Fibroblast of skin of right biceps (primary cell): ENCODE measurements at regions not wholly inside any gene's neighbourhood (a gene's known extent, or its start where the extent isn't known, plus 50 kb on each side); places are given as distances from the start of the nearest gene placed in this dataset.

ENCODE experiments used
- DNase-seq: peaks from one replicate; pipeline ENCODE4 v3.0.0-alpha.2; 2013

- no peak for DNase-seq
These were observed 139.2 kb downstream of the LINC00632 start for GRCh38 chrX:140848800-140849199.

DNA sequence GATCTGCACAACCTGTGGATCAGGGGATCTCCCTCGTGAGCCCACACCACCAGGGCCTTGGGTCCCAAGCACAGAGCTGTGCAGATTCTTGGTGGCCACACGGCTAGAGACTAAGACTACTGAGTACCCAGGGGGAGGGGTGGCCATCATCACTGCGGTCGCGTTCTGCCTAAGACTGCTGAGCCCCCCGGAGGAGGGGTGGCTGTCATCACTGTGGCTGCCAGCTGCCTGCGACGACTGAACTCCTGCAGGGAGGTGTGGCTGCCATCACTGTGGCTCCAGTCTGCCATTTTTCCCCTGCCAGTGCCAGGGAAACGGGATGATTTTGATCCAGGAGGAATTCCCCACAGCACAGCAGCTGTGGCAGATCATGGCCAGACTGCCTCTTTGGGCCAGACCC is 141.7 kb upstream of the SPANXB1 start:
- DNase-seq, result no peak

DNA sequence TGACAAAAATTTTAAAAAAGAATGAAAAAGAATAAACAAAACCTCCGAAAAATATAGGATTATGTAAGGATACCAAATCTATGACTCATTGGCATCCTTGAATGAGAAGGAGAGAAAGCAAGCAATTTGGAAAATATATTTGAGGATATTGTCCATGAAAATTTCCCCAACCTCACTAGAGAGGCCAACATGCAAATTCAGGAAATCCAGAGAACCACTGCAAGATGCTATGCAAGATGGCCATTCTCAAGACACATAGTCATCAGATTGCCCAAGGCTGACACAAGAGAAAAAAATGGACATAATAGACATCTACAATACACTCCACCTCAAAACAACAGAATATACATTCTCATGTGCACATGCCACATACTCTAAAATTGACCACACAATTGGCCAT is 135.9 kb upstream of the SPANXB1 start:
- DNase-seq, result no peak

GRCh38 chrX:140912606-140913005 is 89.8 kb upstream of the SPANXB1 start:
- no peak for DNase-seq

- DNase-seq, result no peak
These were observed 88.4 kb upstream of the SPANXB1 start for GRCh38 chrX:140913802-140914501.

GRCh38 chrX:140916872-140917271 is 85.5 kb upstream of the SPANXB1 start:
- no peak for DNase-seq

DNA sequence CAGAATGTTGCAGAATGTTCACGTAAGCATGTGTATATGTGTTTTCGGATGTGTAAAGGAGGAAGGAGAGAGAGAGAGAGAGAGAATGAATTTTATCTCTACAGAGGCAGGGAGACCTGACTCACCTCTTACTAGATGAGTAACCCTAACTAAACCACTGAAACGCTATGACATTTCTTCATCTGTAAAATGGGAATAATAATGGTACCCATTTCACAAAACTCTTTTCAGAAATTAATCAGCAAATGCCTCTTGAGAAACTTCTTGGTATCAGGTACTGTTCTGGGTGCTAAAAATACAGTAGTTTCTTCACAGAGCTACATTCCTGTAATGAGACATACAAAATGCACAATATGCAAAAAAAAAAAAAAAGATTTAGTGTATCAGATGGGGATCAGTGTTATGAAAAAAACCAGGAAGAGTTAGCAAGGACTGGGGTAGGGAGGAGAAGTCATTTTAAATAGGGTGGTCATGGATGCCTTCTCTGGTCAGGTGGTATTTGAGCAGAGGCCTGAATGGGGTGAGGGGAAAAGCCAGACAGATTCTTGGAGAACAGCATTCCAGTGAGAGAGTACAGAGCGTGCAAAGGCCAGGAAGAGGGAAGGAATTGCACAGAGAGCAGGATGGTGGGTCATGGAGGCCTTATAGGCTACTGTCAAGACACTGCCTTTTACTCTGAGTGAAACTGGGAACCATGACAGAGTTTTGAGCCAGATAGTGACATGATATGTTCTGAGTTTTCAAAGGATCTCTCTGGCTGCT is 84.9 kb upstream of the SPANXB1 start:
- DNase-seq, result no peak

DNA sequence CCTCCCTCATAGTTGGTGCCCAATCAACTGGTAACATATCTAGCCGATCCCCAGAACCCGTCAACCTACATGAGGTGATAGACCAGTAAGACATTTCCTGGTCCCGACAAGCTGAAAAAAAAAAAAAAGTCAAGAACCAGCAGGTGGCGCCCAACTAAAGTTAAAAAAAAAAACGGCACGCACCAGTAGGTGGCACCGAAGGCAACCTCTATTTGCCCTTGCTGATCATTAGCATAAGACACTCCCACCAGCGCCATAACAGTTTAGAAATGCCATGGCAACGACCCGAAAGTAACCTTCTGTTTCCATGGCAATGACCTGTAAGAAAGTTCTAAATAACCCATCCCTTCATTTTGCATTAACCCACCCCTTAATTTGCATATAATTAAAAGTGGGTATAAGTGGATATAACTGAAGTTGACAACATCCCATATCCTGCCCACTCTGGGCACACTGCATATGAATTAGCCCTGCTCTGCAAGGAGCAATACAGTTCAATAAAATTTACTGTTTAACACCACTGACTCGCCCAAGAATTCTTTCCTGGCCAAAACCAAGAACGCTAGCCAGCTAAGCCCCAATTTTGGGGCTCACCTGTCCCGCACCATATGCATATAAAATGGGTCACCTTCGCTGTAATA is 83.9 kb upstream of the SPANXB1 start:
- peak; percentile 54 for DNase-seq

DNA sequence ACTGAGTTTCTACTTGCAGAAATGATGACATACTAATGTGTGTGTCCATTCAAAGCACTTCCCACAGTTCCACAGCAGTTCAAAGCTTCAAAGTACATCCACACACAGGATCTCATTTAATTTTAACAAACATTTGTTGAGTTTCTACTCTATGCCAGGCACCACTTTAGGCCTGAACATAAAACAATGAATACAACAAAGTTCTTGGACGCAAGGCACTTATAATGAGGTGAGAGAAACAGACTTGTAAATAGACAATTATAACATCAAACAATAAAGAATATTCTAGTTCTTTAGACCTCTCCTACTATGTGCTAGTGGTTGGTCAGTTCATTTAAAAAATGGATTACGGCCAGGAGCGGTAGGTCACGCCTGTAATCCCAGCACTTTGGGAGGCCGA is 82.0 kb upstream of the SPANXB1 start:
- DNase-seq, result no peak

DNA sequence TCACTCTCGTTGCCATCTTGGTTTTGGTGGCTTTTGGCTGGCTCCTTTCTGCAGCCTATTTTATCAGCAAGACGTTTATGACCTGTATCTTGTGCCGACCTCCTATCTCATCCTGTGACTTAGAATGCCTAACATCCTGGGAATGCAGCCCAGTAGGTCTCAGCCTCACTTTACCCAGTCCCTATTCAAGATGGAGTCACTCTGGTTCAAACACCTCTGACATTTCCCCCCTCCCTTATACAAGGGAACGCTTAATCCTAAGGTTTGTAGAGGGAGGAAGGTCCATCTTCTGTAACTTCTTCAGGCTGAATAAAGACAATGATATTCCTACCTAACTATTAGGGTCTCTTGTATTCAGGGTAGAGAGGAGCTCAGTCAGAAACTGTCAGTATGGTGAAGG is 79.3 kb upstream of the SPANXB1 start:
- no peak for DNase-seq

GRCh38 chrX:140928739-140929138 is 73.7 kb upstream of the SPANXB1 start:
- no peak for DNase-seq

DNA sequence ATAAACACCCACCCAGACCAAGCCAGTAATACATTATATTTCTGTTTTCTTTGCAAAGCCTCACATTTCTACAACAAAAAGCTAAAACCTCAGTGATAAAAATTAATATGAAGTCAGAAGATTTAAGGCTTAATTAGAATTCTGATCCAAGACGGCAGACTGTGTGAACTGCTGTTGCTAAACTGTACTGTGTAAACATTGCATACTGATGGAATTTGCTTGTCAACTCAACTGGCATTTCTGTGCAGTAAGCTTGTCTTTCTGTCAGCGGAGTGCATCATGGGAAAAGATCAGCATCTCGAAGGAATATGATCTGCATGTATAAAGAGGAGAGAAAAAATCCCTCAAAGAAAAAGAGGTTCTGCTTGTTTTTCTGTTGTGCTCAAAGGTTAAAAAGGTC is 69.4 kb upstream of the SPANXB1 start:
- no peak for DNase-seq

DNA sequence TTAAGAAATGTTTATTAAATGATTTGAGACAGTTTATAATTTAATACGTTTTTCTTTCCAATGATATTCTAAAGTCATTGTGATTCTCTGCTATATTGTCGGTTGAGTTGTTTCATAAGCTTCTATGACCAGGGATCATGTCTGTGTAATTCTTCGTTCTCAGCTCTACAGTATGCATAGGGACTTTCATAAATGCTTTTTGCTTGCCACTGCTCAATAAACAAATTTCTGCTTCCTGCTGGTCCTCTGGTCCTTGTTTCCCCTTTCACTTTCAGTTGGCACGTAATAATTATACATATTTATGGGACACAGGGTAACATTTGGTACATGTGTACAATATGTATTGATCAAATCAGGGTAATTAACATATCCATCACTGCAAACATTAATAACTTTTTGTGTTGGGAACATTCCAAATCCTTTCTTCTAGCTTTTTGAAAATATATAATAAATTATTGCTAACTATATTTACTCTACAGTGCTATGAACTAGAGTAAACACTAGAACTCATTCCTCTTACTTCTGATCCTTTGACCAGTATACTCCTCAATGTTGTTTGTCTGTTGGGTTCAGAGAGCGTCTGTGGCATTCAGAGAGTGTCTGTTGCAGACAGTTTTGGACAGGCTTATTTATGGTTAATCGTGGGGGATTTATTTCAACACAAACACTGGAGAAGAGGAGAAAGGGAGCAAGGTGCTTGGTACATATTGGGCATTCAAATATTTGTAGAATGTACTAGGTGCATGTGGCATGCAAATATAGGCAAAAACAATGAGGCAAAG is 68.3 kb upstream of the SPANXB1 start:
- DNase-seq, result no peak

GRCh38 chrX:140943513-140943912 is 58.9 kb upstream of the SPANXB1 start:
- no peak for DNase-seq

DNA sequence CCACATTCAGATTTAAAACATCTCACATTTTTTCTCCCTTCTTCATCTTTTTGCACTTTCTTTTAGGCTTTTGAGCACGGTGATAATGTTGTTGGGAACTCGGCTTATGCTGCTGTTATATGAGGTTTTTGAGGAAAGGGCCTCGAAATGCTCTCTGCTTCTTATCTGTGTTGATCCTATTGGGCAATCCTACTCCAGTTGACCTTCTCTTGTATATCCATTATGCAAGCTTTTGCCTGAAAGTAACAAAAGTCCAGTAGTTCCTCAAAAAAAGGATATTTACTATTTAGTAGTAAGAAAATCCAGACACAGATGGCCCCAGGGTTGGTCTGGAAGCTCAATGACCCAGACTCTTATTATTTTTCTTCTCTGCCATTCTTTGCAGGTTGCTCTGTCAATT is 57.7 kb upstream of the SPANXB1 start:
- no peak for DNase-seq

GRCh38 chrX:140948827-140949226 is 53.6 kb upstream of the SPANXB1 start:
- no peak for DNase-seq

DNA sequence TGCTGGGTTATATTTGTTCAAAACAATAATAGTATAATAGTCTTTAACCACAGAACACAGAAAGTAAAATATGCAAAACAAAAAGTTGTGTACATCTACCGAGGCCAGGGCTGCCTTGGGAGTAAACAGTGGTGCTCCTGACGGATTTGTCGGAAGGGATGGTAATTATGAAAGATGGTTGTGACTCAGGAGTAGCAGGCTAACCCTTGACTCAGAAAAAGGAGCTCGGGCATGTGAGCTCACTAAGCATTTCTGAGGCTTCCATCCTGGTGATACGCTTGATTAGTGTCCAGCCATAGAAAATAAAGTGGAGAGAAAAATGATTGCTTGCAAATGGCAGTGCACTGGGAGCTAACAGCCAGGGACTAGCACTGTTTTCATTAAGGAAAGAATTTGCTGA is 53.2 kb upstream of the SPANXB1 start:
- no peak for DNase-seq
